ENCODE measurements at regions not wholly inside any gene's neighbourhood (a gene's known extent, or its start where the extent isn't known, plus 50 kb on each side); places are given as distances from the start of the nearest gene placed in this dataset.
A peak's percentile ranks its signal among the peaks of the same experiment; 100 is the strongest.

DNA sequence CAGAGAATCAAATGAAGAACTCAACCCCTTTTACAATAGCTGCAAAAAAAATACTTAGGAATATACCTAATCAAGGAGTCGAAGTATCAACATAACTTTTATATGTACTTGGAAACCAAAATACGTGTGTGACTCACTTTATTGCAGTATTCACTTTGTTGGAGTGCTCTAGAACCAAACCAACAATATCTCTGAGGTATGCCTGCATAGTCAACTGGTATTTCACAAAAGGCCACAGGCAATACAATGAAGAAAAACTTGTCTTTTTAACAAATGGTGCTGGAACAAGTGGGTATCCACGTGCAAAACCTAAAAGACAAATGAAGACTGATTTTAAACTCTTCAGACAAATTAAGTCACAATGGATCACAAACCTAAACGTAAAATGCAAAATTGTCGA lies 385.7 kb downstream of the TLE1 start:
- DNase-seq = no peak
- Histone ChIP-seq H3K18ac (ENCODE audit: insufficient read length, low read depth, low read length) (no peak overlapping the region), H4K91ac (ENCODE audit: insufficient read length, low read depth, low read length) (no peak overlapping the region), H2AFZ (ENCODE audit: low read length) (no peak overlapping the region), H2AK5ac (ENCODE audit: insufficient read length, low read length) (no peak overlapping the region), H3K4me1 (ENCODE audit: insufficient read depth, low read length) (no peaks in the 10 kb centered on the region), H3K14ac (ENCODE audit: insufficient read depth, low read length) (no peak overlapping the region), H3K79me2 (ENCODE audit: insufficient read depth, low read length) (no peaks in the 10 kb centered on the region), H3K23ac (ENCODE audit: insufficient read length, low read depth, low read length) (no peak overlapping the region), H2BK12ac (ENCODE audit: insufficient read length, low read depth, low read length) (no peak overlapping the region), H3K23me2 (ENCODE audit: insufficient read length, low read depth, low read length, poor library complexity, severe bottlenecking) (no peaks in the 10 kb centered on the region), H4K20me1 (ENCODE audit: control insufficient read depth, insufficient read depth, insufficient read length) (no peaks in the 10 kb centered on the region), H3K9me3 (ENCODE audit: control insufficient read depth, low read depth, low read length) (peaks cover 11% of the 10 kb centered on the region), H2BK5ac (ENCODE audit: insufficient read length, low read length) (no peak overlapping the region), H4K8ac (replicated peaks; ENCODE audit: insufficient read length, low read depth, low read length) (no peak overlapping the region), H4K5ac (ENCODE audit: insufficient read length, low read depth, low read length) (no peak overlapping the region), H2BK20ac (ENCODE audit: low read depth, low read length, poor library complexity, severe bottlenecking) (no peak overlapping the region), H3T11ph (ENCODE audit: low read length) (no peak overlapping the region), H3K4me2 (ENCODE audit: insufficient read depth, insufficient read length, low read length) (no peak overlapping the region), H3K9ac (ENCODE audit: extremely low read depth, insufficient read length, low read length) (no peak overlapping the region), H2BK15ac (ENCODE audit: low read depth, low read length) (no peak overlapping the region), H3K79me1 (ENCODE audit: insufficient read depth, low read depth, low read length, poor library complexity, severe bottlenecking) (no peaks in the 10 kb centered on the region), H3K27ac (ENCODE audit: insufficient read length, low read depth, low read length) (no peak overlapping the region), H3K56ac (ENCODE audit: insufficient read length, low read depth, low read length) (no peak overlapping the region), H2BK120ac (ENCODE audit: low read depth, low read length, poor library complexity, severe bottlenecking) (no peak overlapping the region), H3K27me3 (ENCODE audit: insufficient read depth, low read length) (no peaks in the 10 kb centered on the region), H3K4ac (ENCODE audit: low read depth, low read length) (no peak overlapping the region)
- no peak for TF ChIP-seq CTCF (conservative IDR thresholded peaks at IDR 0.05)
- no peaks in the 10 kb centered on the region for H3K4me1 Mint-ChIP-seq
- no peaks in the 10 kb centered on the region for H3K27me3 Mint-ChIP-seq (ENCODE audit: low read depth)
- peaks cover 12 to 17% of the 10 kb centered on the region in 2 experiments for H3K9me3 Mint-ChIP-seq
- H3K4me3 Mint-ChIP-seq = no peak overlapping the region
- 0 out of 7 replicates have a peak overlapping the region, but pooled peaks of 1 of the 3 experiments have one; percentile 59 for H3K27ac Mint-ChIP-seq
- WGBS (ENCODE audit: extremely low coverage, insufficient read length, low lambda C conversion rate) = no CpG with 5 or more reads among the region's 5 CpGs
- peaks cover 2 to 14% (median 10%) of the 10 kb centered on the region in 3 experiments for H3K36me3 Mint-ChIP-seq (ENCODE audit: insufficient read depth in 1 of 3, low read depth in 3 of 3)

Measured in H9 (cell line).